ENCODE measurements at regions not wholly inside any gene's neighbourhood (a gene's known extent, or its start where the extent isn't known, plus 50 kb on each side); places are given as distances from the start of the nearest gene placed in this dataset.

DNA sequence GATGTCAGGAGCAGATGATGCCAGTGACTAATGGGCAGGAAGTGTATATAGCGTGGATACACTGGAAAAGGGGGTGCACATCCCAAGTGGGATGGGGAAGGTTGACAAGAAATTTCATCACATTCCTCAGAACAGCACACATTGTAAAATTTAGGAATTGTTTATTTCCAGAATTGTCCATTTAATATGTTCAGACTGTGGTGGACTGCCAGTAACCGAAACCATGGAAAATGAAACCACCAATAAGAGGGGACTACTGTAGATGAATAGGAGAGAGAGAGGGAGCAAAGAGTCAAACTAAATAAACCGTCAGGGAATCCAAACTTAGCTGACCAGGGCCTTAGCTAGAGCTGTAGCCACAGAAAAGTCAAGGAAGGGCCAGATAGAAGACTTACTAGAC, 164.4 kb upstream of the PRDM1 start:
- no peak for DNase-seq (ENCODE audit: low read depth, low spot score)
- no peaks in the 10 kb centered on the region for H3K36me3 ChIP-seq (ENCODE audit: control insufficient read depth in 2 of 2, extremely low read depth in 1 of 2, insufficient read depth in 2 of 2, low read length in 2 of 2)
- no peaks in the 10 kb centered on the region for H3K27me3 ChIP-seq (ENCODE audit: control insufficient read depth in 2 of 2, insufficient read depth in 2 of 2, low read length in 2 of 2)
- ChIA-PET POLR2A (no interaction called here), CTCF (no interaction called here)
- no peak overlapping the region for H2AFZ ChIP-seq (ENCODE audit: low read depth, low read length)
- no peaks in the 10 kb centered on the region for H3K79me2 ChIP-seq (ENCODE audit: control insufficient read depth, insufficient read depth, low read length)
- FAIRE-seq: no peak
- no peak overlapping the region for H3K4me3 ChIP-seq (replicated peaks in 1 of 3; ENCODE audit: insufficient read depth in 1 of 3, low read depth in 1 of 3, low read length in 3 of 3)
- H3K9me3 ChIP-seq (replicated peaks; ENCODE audit: control insufficient read depth, insufficient read depth, low read length): no peaks in the 10 kb centered on the region
- intact Hi-C loops (cut with micrococcal nuclease): no loop called here
- no peaks in the 10 kb centered on the region for H4K20me1 ChIP-seq (replicated peaks; ENCODE audit: control insufficient read depth, extremely low read depth, insufficient read depth, low read length)
- TF ChIP-seq FOS (IDR thresholded peaks at IDR 0.05; ENCODE audit: borderline replicate concordance, insufficient read depth, low read length) (no peak), MYC (IDR thresholded peaks at IDR 0.05; ENCODE audit: low read depth, low read length) (no peak), POLR2A (IDR thresholded peaks at IDR 0.05; ENCODE audit: low read depth, low read length) (no peak), EZH2 (IDR thresholded peaks at IDR 0.05; ENCODE audit: borderline replicate concordance, low read depth, low read length, severe bottlenecking) (no peak), JUN (IDR thresholded peaks at IDR 0.05; ENCODE audit: borderline replicate concordance, insufficient read depth, insufficient read length, low read depth) (no peak), GATA2 (IDR thresholded peaks at IDR 0.05; ENCODE audit: insufficient read depth, insufficient read length, low read depth, low read length) (no peak), POLR2AphosphoS5 (IDR thresholded peaks at IDR 0.05; ENCODE audit: insufficient read depth, low read depth, low read length) (no peak)
- TF ChIP-seq, protein P1, sequence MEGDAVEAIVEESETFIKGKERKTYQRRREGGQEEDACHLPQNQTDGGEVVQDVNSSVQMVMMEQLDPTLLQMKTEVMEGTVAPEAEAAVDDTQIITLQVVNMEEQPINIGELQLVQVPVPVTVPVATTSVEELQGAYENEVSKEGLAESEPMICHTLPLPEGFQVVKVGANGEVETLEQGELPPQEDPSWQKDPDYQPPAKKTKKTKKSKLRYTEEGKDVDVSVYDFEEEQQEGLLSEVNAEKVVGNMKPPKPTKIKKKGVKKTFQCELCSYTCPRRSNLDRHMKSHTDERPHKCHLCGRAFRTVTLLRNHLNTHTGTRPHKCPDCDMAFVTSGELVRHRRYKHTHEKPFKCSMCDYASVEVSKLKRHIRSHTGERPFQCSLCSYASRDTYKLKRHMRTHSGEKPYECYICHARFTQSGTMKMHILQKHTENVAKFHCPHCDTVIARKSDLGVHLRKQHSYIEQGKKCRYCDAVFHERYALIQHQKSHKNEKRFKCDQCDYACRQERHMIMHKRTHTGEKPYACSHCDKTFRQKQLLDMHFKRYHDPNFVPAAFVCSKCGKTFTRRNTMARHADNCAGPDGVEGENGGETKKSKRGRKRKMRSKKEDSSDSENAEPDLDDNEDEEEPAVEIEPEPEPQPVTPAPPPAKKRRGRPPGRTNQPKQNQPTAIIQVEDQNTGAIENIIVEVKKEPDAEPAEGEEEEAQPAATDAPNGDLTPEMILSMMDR (IDR thresholded peaks at IDR 0.05; ENCODE audit: extremely low read depth in 1 of 2, insufficient read depth in 1 of 2, low read depth in 1 of 2, low read length in 2 of 2): no peak
- TF ChIP-seq, protein P2, sequence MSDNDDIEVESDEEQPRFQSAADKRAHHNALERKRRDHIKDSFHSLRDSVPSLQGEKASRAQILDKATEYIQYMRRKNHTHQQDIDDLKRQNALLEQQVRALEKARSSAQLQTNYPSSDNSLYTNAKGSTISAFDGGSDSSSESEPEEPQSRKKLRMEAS (IDR thresholded peaks at IDR 0.05; ENCODE audit: insufficient read depth, insufficient read length): no peak
- H3K9me1 ChIP-seq (replicated peaks; ENCODE audit: control insufficient read depth, extremely low read depth, insufficient read depth, low read length): no peaks in the 10 kb centered on the region
- no peak overlapping the region for H3K9ac ChIP-seq (replicated peaks; ENCODE audit: extremely low read depth, insufficient read depth, low read length)
- H3K4me2 ChIP-seq (ENCODE audit: insufficient read depth, low read length): no peak overlapping the region
- dilution Hi-C loops (cut with MboI; ENCODE audit: extremely low pct_ligation_motif_present, low sequenced_read_pairs): no loop called here
- no TSS peak for BruUV-seq (replicated peaks)
- H3K27ac ChIP-seq (ENCODE audit: insufficient read depth, low read depth, low read length): no peak overlapping the region
- H3K4me1 ChIP-seq (ENCODE audit: control insufficient read depth, extremely low read depth, insufficient read depth, low read length): no peaks in the 10 kb centered on the region
